ENCODE measurements at regions not wholly inside any gene's neighbourhood (a gene's known extent, or its start where the extent isn't known, plus 50 kb on each side); places are given as distances from the start of the nearest gene placed in this dataset.

DNA sequence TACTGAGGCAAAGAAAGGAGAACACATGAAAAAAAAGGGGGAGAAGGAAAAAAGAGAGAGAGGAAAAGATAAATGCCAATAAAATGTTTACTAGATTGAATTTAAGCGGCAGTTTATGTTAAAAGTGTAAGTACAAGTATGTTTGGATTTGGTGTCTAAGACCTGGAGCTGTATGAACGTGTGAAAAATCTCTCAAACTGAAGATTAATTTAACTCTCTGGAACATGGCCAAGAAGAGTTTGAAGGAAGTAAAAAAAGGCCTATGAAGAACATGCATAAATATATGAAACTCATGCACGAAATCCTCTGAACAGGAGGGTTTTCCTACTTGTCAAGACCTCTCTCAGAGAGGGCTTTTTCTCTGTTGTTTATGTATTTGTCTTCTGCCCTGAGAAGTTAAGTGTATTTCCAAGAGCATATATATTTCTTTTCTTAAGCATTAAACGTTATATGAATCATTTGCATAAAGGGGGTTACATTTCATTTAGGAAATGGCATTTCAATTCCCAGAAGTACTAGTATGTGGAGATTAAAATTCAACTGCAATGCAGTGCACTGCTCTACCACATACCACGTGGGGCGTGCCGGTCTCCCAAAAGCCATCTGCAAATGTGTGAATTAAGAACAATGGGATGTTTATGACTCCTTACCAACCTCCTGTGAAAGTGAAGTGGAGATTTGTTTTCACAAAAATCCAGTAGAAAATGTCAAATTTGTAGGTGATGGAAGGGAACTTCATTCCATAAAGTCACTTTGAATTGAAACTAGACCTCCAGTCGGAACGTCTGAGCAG lies 281.1 kb upstream of the TRIB2 start:
- no peak overlapping the region for H3K27ac ChIP-seq
- TF ChIP-seq, protein P1, sequence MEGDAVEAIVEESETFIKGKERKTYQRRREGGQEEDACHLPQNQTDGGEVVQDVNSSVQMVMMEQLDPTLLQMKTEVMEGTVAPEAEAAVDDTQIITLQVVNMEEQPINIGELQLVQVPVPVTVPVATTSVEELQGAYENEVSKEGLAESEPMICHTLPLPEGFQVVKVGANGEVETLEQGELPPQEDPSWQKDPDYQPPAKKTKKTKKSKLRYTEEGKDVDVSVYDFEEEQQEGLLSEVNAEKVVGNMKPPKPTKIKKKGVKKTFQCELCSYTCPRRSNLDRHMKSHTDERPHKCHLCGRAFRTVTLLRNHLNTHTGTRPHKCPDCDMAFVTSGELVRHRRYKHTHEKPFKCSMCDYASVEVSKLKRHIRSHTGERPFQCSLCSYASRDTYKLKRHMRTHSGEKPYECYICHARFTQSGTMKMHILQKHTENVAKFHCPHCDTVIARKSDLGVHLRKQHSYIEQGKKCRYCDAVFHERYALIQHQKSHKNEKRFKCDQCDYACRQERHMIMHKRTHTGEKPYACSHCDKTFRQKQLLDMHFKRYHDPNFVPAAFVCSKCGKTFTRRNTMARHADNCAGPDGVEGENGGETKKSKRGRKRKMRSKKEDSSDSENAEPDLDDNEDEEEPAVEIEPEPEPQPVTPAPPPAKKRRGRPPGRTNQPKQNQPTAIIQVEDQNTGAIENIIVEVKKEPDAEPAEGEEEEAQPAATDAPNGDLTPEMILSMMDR (IDR thresholded peaks at IDR 0.05) = no peak
- TF ChIP-seq ZFX (IDR thresholded peaks at IDR 0.05; ENCODE audit: borderline replicate concordance) = no peak

DNA sequence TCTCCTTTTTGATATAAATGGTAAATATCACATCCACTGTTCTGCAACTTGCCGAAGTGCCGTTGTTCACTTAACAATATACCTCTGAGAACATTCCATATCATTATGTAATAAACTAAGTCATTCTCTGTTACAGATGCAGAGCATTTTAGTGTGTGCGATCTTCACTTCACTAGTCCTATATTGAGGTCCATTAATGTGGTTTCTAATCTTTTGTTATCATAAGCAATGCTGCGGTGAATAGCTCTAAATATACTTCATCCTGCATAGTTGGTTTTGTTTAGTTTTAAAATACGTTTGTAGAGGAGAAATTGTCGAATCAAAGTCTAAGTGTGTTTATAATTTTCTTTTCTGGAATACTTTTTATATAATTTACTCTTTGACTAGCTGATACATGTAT lies 280.3 kb upstream of the TRIB2 start:
- no peak overlapping the region for H3K27ac ChIP-seq
- TF ChIP-seq, protein P1 (IDR thresholded peaks at IDR 0.05) = no peak

DNA sequence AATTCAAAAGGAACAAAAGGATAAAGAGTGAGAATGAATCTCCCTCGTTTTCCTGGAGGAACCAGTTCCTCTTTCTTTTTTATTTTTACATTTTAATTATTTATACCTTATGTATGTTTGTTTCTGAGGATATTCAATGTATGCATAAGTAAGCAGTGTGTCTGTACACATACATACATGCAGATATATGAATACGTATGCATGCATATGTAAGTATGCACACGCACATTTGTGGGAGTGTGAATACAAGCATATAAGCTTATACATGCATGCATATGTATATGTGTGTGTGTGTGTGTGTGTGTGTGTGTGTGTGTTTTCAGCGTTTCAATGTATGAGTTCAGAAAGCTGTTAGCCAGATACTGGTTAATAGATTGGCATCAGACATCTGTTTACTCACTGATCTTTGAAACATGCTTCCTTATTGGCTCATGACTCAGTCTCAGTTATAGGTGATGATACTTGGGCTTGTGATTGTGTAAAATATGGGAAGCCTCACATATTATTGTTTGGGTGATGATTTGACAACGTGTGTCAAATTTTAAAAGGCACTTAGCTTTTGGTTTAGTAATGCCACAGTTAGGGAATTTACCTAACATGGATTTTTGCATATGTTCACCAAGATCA lies 279.7 kb upstream of the TRIB2 start:
- no peak for TF ChIP-seq ZFX (IDR thresholded peaks at IDR 0.05; ENCODE audit: borderline replicate concordance)
- TF ChIP-seq, protein P1 (IDR thresholded peaks at IDR 0.05) = no peak

DNA sequence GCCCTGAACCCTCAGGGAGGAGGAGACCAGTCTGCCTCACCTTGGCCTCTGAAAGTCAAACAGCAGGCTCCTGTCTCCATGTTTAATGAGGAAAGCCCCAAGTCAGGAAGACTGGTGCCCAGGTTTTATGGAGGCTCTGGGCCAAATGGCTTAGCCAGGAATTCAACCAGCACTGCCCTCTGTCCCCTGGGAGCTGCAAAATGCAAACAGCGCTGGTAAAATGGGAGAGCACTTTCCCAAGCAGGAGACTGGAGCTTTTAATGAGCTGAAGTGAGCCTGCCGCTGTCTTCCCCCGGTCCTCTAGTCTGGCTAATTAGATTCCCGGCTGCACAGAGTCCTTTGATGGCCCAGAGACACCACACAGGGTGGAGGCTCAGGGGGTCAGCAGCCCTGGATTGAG lies 276.0 kb upstream of the TRIB2 start:
- H3K27ac ChIP-seq = no peak overlapping the region
- TF ChIP-seq ZFX (IDR thresholded peaks at IDR 0.05; ENCODE audit: borderline replicate concordance) = no peak
- TF ChIP-seq, protein P1 (IDR thresholded peaks at IDR 0.05) = no peak

More for the DNA sequence above, 279.7 kb upstream of the TRIB2 start:
- H3K27ac ChIP-seq = no peak overlapping the region

DNA sequence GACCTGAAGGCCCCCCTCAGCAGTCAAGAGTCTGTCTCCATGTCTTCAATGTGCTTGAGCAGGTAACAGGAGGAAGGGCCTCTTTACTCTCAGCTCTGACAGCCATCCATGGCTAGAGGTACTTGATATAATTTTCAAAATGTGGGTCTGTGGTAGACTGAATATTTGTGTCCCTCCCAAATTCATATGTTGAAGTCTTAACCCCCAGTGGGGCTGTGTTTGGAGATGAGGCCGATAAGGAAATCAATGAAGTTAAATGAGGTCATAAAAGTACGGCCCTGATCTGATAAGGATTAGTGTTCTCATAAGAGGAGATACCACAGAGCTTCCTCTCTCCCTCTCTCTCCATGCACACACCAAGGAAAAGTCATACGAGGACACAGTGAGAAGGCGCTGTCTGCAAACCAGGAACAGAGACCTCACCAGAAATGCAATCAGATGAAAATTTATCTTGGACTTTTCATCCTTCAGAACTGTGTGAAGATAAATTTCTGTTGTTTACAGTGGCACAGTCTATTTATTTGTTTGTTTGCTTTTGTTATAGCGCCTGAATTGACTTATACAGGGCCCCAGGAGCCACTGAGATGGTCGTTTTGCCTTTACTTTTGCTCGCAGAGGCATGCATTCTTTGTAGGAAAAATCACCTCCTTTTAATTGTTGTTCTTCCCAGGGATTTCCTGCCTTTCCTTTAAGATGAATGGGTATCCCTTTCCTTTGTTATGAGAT lies 274.8 kb upstream of the TRIB2 start:
- no peak overlapping the region for H3K27ac ChIP-seq
- no peak for TF ChIP-seq ZFX (IDR thresholded peaks at IDR 0.05; ENCODE audit: borderline replicate concordance)
- TF ChIP-seq, protein P1 (IDR thresholded peaks at IDR 0.05) = no peak

GRCh38 chr2:12442476-12442847 lies 274.3 kb upstream of the TRIB2 start:
- TF ChIP-seq ZFX (IDR thresholded peaks at IDR 0.05; ENCODE audit: borderline replicate concordance) = no peak
- TF ChIP-seq, protein P1 (IDR thresholded peaks at IDR 0.05) = no peak
- H3K27ac ChIP-seq = no peak overlapping the region

All from 22Rv1 (cell line).